Activated B cell treated with CpG ODN at 0.5 μM for 24 hours (primary cell): ENCODE measurements at regions not wholly inside any gene's neighbourhood (a gene's known extent, or its start where the extent isn't known, plus 50 kb on each side); places are given as distances from the start of the nearest gene placed in this dataset.

Source experiments
- ATAC-seq: fragments of 200-7000 bp; cut with Tn5 transposase; one replicate; pipeline ENCODE4 v1.10.0; 2021; ENCODE audit warnings: low read depth, mild to moderate bottlenecking, moderate library complexity
- CTCF ChIA-PET: fragments of 350-600 bp; sonication (Branson Sonifier 250); formaldehyde crosslinking; loops from one replicate; lab custom pipeline; 2021; ENCODE audit warnings: antibody characterized with exemption; lab: Charles Lee
- POLR2A ChIA-PET: fragments of 350-600 bp; sonication (Branson Sonifier 250); formaldehyde crosslinking; loops from one replicate; lab custom pipeline; 2021; ENCODE audit warnings: antibody characterized with exemption; lab: Charles Lee
- DNase-seq: peaks from one replicate; pipeline ENCODE4 v3.0.0; 2022
- H3K27ac Mint-ChIP-seq: one replicate; pipeline ENCODE4 v1.8.0; 2020; ENCODE audit warnings: mixed read lengths
- H3K27me3 Mint-ChIP-seq: one replicate; pipeline ENCODE4 v1.8.0; 2021; ENCODE audit warnings: mixed read lengths
- H3K36me3 Mint-ChIP-seq: one replicate; pipeline ENCODE4 v1.8.0; 2021; ENCODE audit warnings: low read depth, mixed read lengths
- H3K4me1 Mint-ChIP-seq: one replicate; pipeline ENCODE4 v1.8.0; 2021; ENCODE audit warnings: mixed read lengths
- H3K4me3 Mint-ChIP-seq: one replicate; pipeline ENCODE4 v1.8.0; 2020; ENCODE audit warnings: mild to moderate bottlenecking, mixed read lengths
- H3K9me3 Mint-ChIP-seq: one replicate; pipeline ENCODE4 v1.8.0; 2020; ENCODE audit warnings: mixed read lengths
- intact Hi-C: fragments of 100-400 bp; cut with micrococcal nuclease; formaldehyde crosslinking; loops from one replicate; pipeline ENCODE4 v1.15.1; 2024
- TF ChIP-seq, protein P1 (sequence below): fragments of 200-600 bp; IDR thresholded peaks from one replicate; pipeline ENCODE4 v1.8.0; 2022; ENCODE audit warnings: antibody characterized with exemption, mild to moderate bottlenecking

- intact Hi-C loops, result no loop called here
- DNase-seq, result no peak
- no peak overlapping the region for H3K4me3 Mint-ChIP-seq
- no peaks in the 10 kb centered on the region for H3K4me1 Mint-ChIP-seq
- POLR2A ChIA-PET, result no interaction called here
- H3K27me3 Mint-ChIP-seq, result no peaks in the 10 kb centered on the region
- no peak overlapping the region for H3K27ac Mint-ChIP-seq
- no peaks in the 10 kb centered on the region for H3K9me3 Mint-ChIP-seq
- CTCF ChIA-PET, result no interaction called here
- H3K36me3 Mint-ChIP-seq, result no peaks in the 10 kb centered on the region
- TF ChIP-seq, protein P1, sequence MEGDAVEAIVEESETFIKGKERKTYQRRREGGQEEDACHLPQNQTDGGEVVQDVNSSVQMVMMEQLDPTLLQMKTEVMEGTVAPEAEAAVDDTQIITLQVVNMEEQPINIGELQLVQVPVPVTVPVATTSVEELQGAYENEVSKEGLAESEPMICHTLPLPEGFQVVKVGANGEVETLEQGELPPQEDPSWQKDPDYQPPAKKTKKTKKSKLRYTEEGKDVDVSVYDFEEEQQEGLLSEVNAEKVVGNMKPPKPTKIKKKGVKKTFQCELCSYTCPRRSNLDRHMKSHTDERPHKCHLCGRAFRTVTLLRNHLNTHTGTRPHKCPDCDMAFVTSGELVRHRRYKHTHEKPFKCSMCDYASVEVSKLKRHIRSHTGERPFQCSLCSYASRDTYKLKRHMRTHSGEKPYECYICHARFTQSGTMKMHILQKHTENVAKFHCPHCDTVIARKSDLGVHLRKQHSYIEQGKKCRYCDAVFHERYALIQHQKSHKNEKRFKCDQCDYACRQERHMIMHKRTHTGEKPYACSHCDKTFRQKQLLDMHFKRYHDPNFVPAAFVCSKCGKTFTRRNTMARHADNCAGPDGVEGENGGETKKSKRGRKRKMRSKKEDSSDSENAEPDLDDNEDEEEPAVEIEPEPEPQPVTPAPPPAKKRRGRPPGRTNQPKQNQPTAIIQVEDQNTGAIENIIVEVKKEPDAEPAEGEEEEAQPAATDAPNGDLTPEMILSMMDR, result no peak
- no peak for ATAC-seq
Observed at GRCh38 chr2:150587547-150588505, 100.4 kb upstream of the RND3 start.

DNA sequence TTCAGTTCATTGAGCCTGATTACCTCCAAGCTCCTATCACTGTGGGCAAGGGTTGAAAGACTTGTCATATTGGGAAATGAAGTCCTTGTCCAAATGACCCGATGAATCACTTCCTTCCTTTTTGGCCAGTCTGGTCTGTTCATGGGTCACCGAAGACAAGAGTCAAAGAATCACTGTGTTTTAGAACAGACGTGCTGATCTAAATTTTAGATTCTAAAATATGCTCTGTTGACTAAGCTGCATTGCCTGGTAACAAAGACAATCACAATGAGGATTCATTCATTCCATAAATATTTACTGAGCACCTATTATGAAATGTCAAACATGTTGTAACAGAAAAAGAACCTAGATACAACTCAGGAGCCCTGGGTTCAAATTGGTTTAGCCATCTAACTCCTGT lies 99.4 kb upstream of the RND3 start:
- DNase-seq (no peak), ATAC-seq (no peak)
- intact Hi-C loops, result no loop called here
- no peaks in the 10 kb centered on the region for H3K36me3 Mint-ChIP-seq
- no peak overlapping the region for H3K4me3 Mint-ChIP-seq
- TF ChIP-seq, protein P1, result no peak
- peaks cover under 1% of the 10 kb centered on the region for H3K9me3 Mint-ChIP-seq
- no peaks in the 10 kb centered on the region for H3K27me3 Mint-ChIP-seq
- ChIA-PET CTCF (no interaction called here), POLR2A (no interaction called here)
- no peaks in the 10 kb centered on the region for H3K4me1 Mint-ChIP-seq
- no peak overlapping the region for H3K27ac Mint-ChIP-seq

DNA sequence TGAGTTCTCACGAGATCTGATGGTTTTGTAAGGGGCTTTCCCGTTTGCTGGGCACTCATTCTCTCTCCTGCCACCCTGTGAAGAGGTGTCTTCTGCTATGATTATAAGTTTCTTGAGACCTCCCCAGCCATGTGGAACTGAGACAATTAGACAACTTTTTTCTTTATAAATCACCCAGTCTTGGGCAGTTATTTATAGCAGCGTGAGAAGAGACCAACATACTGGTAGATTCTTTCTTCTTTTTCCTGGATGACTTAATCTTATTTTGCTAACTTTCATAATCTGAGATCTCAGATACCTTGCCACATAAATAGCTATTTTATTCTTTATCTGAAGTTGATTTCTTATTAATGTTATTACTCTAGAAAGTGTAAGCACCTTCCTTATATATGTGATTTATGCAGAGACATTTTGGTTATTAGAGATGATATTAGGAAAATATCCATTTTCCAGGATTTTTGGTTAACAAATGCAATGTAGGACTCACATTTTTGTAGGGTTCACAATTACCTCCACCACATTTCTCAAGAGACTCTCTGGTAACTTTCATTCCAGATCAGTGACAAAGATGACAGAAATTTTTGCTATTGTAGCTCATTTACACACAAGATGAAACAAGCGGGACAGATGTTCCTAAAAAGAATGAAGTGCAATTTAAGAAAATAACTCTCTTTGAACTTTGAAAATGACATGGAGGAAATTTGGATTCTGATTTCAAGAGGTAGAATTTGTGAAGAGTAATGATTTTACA lies 97.9 kb upstream of the RND3 start:
- DNase-seq (no peak), ATAC-seq (no peak)
- no peaks in the 10 kb centered on the region for H3K27me3 Mint-ChIP-seq
- intact Hi-C loops, result no loop called here
- H3K27ac Mint-ChIP-seq, result no peak overlapping the region
- TF ChIP-seq, protein P1, result no peak
- POLR2A ChIA-PET, result no interaction called here
- H3K9me3 Mint-ChIP-seq, result peaks cover 5% of the 10 kb centered on the region
- CTCF ChIA-PET, result no interaction called here
- H3K4me1 Mint-ChIP-seq, result no peaks in the 10 kb centered on the region
- H3K4me3 Mint-ChIP-seq, result no peak overlapping the region
- H3K36me3 Mint-ChIP-seq, result no peaks in the 10 kb centered on the region

DNA sequence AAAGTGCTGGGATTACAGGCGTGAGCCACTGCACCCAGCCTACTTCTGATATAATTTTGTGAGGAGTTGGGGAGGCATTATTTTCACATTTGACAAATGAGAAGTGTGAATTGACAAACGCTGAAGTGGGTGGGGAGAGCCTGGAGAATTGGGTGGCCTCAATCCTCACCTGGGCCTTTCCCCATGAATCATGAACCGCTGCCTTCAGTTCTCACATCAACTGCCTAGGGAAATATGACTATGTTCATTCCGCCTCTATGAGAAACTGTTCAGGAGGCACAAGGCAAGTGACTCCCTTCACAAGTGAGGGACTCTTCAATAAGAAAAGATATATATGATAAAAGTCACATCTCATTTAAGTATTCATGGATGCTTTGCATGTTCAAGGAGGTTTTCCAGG lies 96.6 kb upstream of the RND3 start:
- no peaks in the 10 kb centered on the region for H3K27me3 Mint-ChIP-seq
- CTCF ChIA-PET, result no interaction called here
- H3K27ac Mint-ChIP-seq, result no peak overlapping the region
- DNase-seq (no peak), ATAC-seq (no peak)
- no peaks in the 10 kb centered on the region for H3K4me1 Mint-ChIP-seq
- H3K9me3 Mint-ChIP-seq, result peaks cover 12% of the 10 kb centered on the region
- TF ChIP-seq, protein P1, result no peak
- no peak overlapping the region for H3K4me3 Mint-ChIP-seq
- intact Hi-C loops, result no loop called here
- POLR2A ChIA-PET, result no interaction called here
- no peaks in the 10 kb centered on the region for H3K36me3 Mint-ChIP-seq
